HuH-7 (cell line): ENCODE measurements at regions not wholly inside any gene's neighbourhood (a gene's known extent, or its start where the extent isn't known, plus 50 kb on each side); places are given as distances from the start of the nearest gene placed in this dataset.
A peak's percentile ranks its signal among the peaks of the same experiment; 100 is the strongest.

Experiments
- DNase-seq: peaks from one replicate; pipeline ENCODE4 v3.0.0; 2011; ENCODE audit warnings: low spot score

GRCh38 chr6:71396410-71396801, 107.8 kb downstream of the OGFRL1 start:
- DNase-seq: no peak

GRCh38 chr6:71399279-71399678, 110.7 kb downstream of the OGFRL1 start:
- DNase-seq: no peak

- no peak for DNase-seq
Observed at GRCh38 chr6:71400852-71401251, 112.2 kb downstream of the OGFRL1 start.

GRCh38 chr6:71402096-71402495, 113.5 kb downstream of the OGFRL1 start:
- DNase-seq: no peak

- DNase-seq: no peak
Observed at GRCh38 chr6:71403422-71404134, 115.0 kb downstream of the OGFRL1 start.

- peak; percentile 11 for DNase-seq
Observed at GRCh38 chr6:71404145-71404966, 115.7 kb downstream of the OGFRL1 start.

GRCh38 chr6:71404967-71405278, 116.3 kb downstream of the OGFRL1 start:
- no peak for DNase-seq

GRCh38 chr6:71405416-71405815, 116.8 kb downstream of the OGFRL1 start:
- DNase-seq: no peak

- DNase-seq: no peak
Observed at GRCh38 chr6:71406865-71407860, 118.6 kb downstream of the OGFRL1 start.

GRCh38 chr6:71408787-71409723, 120.4 kb downstream of the OGFRL1 start:
- no peak for DNase-seq

- DNase-seq: no peak
Observed at GRCh38 chr6:71410164-71410566, 121.6 kb downstream of the OGFRL1 start.

GRCh38 chr6:71410681-71411080, 122.1 kb downstream of the OGFRL1 start:
- DNase-seq: no peak

- no peak for DNase-seq
Observed at GRCh38 chr6:71411882-71412281, 123.3 kb downstream of the OGFRL1 start.

GRCh38 chr6:71412559-71413140, 124.0 kb downstream of the OGFRL1 start:
- DNase-seq: no peak

GRCh38 chr6:71414486-71414885, 125.9 kb downstream of the OGFRL1 start:
- DNase-seq: no peak

- no peak for DNase-seq
Observed at GRCh38 chr6:71419217-71420094, 130.8 kb downstream of the OGFRL1 start.

- DNase-seq: peak; percentile 37
Observed at GRCh38 chr6:71420095-71420692, 131.6 kb downstream of the OGFRL1 start.

GRCh38 chr6:71420693-71421328, 132.2 kb downstream of the OGFRL1 start:
- DNase-seq: peak; percentile 95

GRCh38 chr6:71421611-71422010, 133.0 kb downstream of the OGFRL1 start:
- DNase-seq: no peak
